ENCODE measurements at regions not wholly inside any gene's neighbourhood (a gene's known extent, or its start where the extent isn't known, plus 50 kb on each side); places are given as distances from the start of the nearest gene placed in this dataset.

GRCh38 chr3:65182085-65182484 lies 494.3 kb upstream of the ADAMTS9 start:
- Histone ChIP-seq H3K27me3 (ENCODE audit: insufficient read depth, poor library complexity, severe bottlenecking) (no peaks in the 10 kb centered on the region), H3K4me3 (replicated peaks; ENCODE audit: insufficient read depth, low read length) (no peak overlapping the region), H3K27ac (replicated peaks) (no peak overlapping the region)
- no peak for DNase-seq (ENCODE audit: low read depth in 1 of 2, low spot score in 1 of 2)
- no peak for TF ChIP-seq SPI1 (IDR thresholded peaks at IDR 0.05; ENCODE audit: borderline replicate concordance, low read depth)
- no peak for TF ChIP-seq GABPA (IDR thresholded peaks at IDR 0.05; ENCODE audit: low read depth)
- no peak for TF ChIP-seq REST (IDR thresholded peaks at IDR 0.05; ENCODE audit: insufficient replicate concordance, low read depth)
- TF ChIP-seq POLR2AphosphoS5 (IDR thresholded peaks at IDR 0.05; ENCODE audit: low read depth) = no peak
- TF ChIP-seq CTCF (IDR thresholded peaks at IDR 0.05; ENCODE audit: insufficient read depth, low read length) = no peak

GRCh38 chr3:65181391-65181871 lies 493.6 kb upstream of the ADAMTS9 start:
- TF ChIP-seq REST (IDR thresholded peaks at IDR 0.05; ENCODE audit: insufficient replicate concordance, low read depth) (no peak), SPI1 (IDR thresholded peaks at IDR 0.05; ENCODE audit: borderline replicate concordance, low read depth) (no peak), GABPA (IDR thresholded peaks at IDR 0.05; ENCODE audit: low read depth) (no peak), POLR2AphosphoS5 (IDR thresholded peaks at IDR 0.05; ENCODE audit: low read depth) (no peak), CTCF (IDR thresholded peaks at IDR 0.05; ENCODE audit: insufficient read depth, low read length) (no peak)
- no peak for DNase-seq (ENCODE audit: low read depth in 1 of 2, low spot score in 1 of 2)

GRCh38 chr3:65178703-65179102 lies 490.9 kb upstream of the ADAMTS9 start:
- no peak for DNase-seq (ENCODE audit: low read depth in 1 of 2, low spot score in 1 of 2)
- H3K27me3 ChIP-seq (ENCODE audit: insufficient read depth, poor library complexity, severe bottlenecking) = no peaks in the 10 kb centered on the region
- H3K4me3 ChIP-seq (replicated peaks; ENCODE audit: insufficient read depth, low read length) = no peak overlapping the region
- TF ChIP-seq GABPA (IDR thresholded peaks at IDR 0.05; ENCODE audit: low read depth) (no peak), REST (IDR thresholded peaks at IDR 0.05; ENCODE audit: insufficient replicate concordance, low read depth) (no peak)
- H3K27ac ChIP-seq (replicated peaks) = no peak overlapping the region

More at GRCh38 chr3:65181391-65181871, 493.6 kb upstream of the ADAMTS9 start:
- Histone ChIP-seq H3K27me3 (ENCODE audit: insufficient read depth, poor library complexity, severe bottlenecking) (no peaks in the 10 kb centered on the region), H3K4me3 (replicated peaks; ENCODE audit: insufficient read depth, low read length) (no peak overlapping the region), H3K27ac (replicated peaks) (no peak overlapping the region)

All from HL-60 (cell line).